ENCODE measurements at regions not wholly inside any gene's neighbourhood (a gene's known extent, or its start where the extent isn't known, plus 50 kb on each side); places are given as distances from the start of the nearest gene placed in this dataset.
A peak's percentile ranks its signal among the peaks of the same experiment; 100 is the strongest.
"Not testable (repeated sequence)": the region's sequence is repeated elsewhere in the genome, so short reads cannot be mapped to it uniquely, and the experiment has no call there.

- DNase-seq (ENCODE audit: low read depth in 2 of 2) = no peak
Observed at GRCh38 chr2:146701183-146701582, 1143.6 kb upstream of the ACVR2A start.

DNA sequence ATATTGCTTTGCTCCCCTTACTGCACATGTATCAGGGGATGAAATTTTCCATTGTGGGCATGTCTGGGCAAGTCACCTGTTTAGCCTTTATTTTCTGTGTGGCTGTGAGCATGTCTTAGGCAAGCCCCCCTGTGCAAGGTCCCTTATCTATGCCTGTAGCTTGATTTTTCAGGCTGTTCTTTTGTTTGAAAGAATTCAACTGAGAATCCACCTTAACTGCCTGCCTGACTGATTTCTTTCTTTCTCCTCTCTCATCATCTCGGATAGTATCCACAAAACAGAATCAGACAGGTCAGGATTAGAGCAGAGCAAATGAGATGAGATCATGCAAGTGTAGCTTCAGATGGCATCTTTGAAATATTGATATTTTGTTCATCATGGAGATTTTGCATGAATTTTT, 1147.5 kb upstream of the ACVR2A start:
- DNase-seq (ENCODE audit: low read depth in 2 of 2) = no peak

DNA sequence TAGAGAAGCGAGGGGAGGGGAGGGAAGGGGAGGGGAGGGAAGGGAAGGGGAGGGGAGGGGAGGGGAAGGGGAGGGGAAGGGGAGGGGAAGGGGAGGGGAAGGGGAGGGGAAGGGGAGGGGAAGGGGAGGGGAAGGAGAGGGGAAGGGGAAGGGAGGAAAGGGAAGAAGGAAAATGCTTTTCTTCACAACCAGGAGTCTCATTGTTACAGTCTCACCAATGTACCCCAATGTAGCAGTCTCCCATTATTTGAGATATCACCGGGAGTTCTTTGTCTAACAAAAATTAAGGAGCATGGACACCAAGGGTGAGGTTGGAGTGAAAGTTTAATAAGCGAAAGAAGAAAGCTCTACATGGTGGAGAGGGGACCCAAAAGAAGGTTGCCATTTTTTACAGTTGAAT, 1148.0 kb upstream of the ACVR2A start:
- DNase-seq (ENCODE audit: low read depth in 2 of 2) = not testable (repeated sequence)

GRCh38 chr2:146681991-146682390, 1162.8 kb upstream of the ACVR2A start:
- DNase-seq (ENCODE audit: low read depth in 2 of 2) = no peak

DNA sequence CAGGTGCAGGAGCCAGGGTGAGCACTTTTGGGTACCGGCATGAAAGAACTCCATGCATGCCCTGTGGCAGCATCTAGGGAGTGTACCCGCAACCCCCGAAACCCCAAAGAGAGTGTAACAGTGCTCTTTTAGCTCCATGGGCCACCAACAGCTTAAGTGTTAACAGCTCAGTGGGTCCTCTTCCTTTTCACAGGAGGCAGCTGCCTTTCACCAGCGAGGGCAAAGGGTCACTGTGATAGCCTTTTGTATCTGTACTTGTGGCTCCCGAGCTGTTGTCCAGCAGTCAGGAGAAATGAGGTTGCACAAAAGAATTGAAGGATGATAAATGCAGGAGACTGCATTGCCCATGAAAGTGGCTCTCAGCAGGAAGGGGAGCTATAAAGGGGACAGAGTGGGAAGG, 1166.3 kb upstream of the ACVR2A start:
- no peak for DNase-seq (ENCODE audit: low read depth in 2 of 2)

- DNase-seq (ENCODE audit: low read depth in 2 of 2) = no peak
Observed at GRCh38 chr2:146677280-146677679, 1167.5 kb upstream of the ACVR2A start.

DNA sequence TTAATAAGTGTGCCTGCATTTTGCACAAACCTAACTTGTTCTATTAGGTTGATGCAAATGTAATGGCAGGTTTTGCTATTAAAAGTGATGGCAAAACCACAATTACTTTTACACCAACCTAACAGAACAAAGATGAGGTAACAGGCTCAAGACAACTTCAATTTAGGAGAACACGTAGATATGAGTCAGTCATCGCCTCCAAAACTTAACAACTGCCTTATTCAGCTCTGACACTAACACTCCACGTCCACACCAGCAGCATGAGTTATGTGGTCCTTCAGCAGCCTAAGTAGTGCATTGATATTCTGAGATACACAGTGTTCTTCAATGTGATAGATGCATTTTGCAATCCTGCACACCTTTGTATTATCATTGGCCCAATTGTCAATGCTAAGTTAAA, 1175.1 kb upstream of the ACVR2A start:
- no peak for DNase-seq (ENCODE audit: low read depth in 2 of 2)

DNA sequence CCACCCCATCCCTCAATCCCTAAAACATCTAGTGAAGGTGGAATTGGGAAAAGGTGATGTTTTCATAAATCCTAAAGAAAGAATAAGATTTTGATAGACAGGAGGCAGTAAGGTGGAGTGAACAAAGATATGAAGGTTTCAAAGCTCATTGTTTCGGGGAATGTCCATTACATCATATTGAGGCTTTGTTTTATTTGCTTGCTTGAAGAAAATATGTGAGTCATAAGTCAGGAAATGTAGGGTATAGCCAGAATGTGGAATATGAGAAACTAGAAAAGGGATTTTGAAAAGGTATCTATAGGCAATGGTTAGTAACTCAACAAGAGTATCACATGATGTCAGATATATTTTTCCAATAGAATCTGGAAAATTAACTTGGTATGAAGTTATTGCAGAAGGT, 1178.5 kb upstream of the ACVR2A start:
- DNase-seq (ENCODE audit: low read depth in 2 of 2) = no peak

DNA sequence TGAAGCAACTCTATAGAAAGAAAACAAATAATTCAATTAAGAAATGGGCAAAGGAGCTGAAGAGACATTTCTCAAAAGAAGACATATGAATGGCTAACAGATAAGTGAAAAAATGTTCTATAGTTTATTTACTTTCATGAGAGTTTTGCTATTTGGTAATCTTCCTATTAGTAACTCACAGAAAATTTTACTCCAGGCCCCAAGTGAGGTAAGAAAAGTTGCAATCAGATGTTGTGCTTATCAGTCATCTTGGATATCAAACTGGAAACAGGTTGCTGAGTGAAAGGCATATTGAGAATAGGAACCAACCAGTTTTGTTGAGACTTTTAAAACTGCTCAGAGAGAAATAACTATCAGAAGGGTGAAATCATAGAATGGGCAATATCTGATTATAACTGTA, 1179.0 kb upstream of the ACVR2A start:
- no peak for DNase-seq (ENCODE audit: low read depth in 2 of 2)

DNA sequence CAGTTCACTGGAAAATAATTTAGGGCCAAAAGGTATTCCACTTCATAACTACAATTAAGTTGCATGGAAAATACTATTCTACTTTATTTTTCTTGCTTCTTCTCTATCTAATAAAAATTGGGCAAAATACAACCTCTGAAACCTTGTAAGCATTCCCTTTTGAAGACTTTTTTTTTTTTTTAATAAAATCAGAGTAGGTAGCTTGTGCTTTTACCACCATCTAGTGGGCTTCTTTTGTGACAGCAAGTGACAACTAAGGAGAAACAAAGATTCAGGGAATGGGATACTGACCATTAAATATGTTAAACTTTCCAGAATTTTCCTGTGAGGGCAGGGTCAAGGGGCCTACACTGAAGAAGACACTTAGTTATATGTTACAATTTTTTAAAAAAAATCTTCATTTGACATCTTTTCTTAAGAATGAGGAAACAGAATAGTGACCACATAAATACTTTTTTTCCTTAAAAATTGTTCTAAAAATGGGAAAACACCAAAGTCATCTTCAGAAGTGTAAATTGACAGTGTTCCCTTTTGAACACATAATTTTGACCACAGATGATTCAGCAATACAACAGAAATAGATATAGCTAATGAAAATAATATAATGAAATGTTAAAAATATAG, 1183.2 kb upstream of the ACVR2A start:
- peak; percentile 10 to 11 for DNase-seq (ENCODE audit: low read depth in 2 of 2)

DNA sequence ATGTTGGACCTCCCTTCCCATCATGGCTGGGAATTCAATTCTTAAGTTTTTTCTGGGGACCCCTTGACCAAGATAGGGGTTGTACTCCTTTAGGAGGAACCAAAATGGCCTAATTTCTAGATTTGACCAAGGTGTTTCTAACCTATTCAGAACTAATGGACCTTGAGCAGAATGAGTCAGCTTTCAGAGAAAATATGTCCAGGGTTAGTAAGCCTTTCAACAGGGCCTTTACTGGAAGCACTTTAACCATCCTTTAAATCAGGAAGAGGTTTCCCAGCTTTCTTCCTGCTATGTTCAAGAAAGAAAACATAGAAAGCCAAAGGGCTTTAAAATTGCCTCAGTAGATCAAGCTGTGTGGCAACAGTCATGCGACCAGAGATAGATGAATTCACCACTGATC, 1184.9 kb upstream of the ACVR2A start:
- no peak for DNase-seq (ENCODE audit: low read depth in 2 of 2)

- no peak for DNase-seq (ENCODE audit: low read depth in 2 of 2)
Observed at GRCh38 chr2:146652311-146652710, 1192.5 kb upstream of the ACVR2A start.

- DNase-seq (ENCODE audit: low read depth in 2 of 2) = no peak
Observed at GRCh38 chr2:146651361-146651760, 1193.5 kb upstream of the ACVR2A start.

GRCh38 chr2:146642066-146642465, 1202.8 kb upstream of the ACVR2A start:
- no peak for DNase-seq (ENCODE audit: low read depth in 2 of 2)

GRCh38 chr2:146634230-146635097, 1210.4 kb upstream of the ACVR2A start:
- peak; percentile 60 to 71 for DNase-seq (ENCODE audit: low read depth in 2 of 2)

DNA sequence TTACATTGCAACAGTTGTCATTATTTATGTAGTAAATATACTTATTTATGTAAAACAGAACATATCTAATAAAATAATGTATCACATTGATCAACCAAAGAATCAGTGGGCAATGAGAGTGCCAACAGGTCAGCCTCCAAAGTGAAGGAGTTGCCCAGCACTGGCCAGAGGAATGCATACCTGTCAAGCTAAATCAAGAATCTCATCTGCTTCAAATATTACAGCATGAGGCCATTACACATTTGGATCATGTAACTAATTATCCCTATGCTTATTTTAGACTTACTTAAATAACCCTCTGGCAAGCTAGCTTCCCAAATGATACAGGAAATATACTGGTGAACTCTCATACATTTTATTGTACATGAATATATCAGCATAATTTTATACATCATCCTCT, 1211.7 kb upstream of the ACVR2A start:
- no peak for DNase-seq (ENCODE audit: low read depth in 2 of 2)

DNA sequence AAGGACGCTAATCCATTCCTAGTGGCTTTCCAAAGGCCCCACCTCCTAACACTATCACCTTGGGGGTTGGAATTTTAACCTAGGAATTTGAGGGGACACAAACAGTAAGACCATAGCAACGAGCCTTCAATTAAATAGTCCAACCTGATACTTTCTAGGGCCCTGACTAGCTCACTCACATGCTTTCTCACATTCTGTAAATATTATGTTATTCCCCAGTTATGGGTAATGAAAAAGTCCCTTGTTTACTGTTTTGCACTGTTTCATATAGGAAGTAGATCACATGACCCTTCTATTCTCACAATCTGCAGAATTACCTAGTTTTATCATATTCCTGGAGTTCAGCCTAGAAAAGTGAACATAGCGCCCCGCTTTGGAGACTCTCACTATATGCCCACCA, 1212.1 kb upstream of the ACVR2A start:
- DNase-seq (ENCODE audit: low read depth in 2 of 2) = no peak

- no peak for DNase-seq (ENCODE audit: low read depth in 2 of 2)
Observed at GRCh38 chr2:146624430-146625160, 1220.2 kb upstream of the ACVR2A start.

GRCh38 chr2:146623771-146624170, 1221.1 kb upstream of the ACVR2A start:
- DNase-seq (ENCODE audit: low read depth in 2 of 2) = peak; percentile 47 to 54

DNA sequence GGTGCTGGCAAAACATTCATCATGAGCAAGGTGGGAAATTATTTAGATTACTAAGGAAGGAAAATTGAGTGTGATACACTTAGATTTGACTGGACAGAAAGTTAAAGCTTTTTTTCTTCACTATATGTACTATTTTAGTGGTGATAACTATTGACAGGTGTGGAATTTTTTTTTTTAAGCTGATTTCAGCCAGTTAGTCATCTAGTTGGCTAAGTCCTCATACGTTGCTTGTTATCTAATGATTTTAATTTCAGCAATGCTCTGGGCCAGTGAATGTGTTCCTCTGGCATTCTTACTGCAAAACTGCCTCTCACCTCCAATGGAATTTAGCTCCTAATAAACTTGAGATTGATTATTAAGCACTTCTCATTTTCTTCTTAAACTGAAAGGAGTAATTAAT, 1223.2 kb upstream of the ACVR2A start:
- no peak for DNase-seq (ENCODE audit: low read depth in 2 of 2)

DNA sequence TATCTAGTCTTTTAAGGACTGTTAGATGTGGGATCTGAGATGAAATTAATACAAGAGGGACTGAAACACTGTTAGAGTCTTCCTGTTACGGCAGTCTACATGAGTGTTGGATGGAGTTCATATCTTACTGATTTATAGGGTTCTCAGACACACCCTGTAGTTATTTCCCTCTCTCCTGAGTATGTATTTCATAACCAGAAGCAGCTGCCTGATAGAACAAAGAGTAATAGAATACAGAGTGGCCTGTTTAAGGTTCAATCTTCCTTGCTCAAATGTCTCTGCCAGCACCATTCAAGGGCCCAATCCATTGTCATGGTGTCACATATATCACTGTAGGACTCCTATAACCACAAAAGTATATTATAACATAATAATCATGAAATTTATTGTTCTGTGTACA, 1229.1 kb upstream of the ACVR2A start:
- no peak for DNase-seq (ENCODE audit: low read depth in 2 of 2)

GRCh38 chr2:146608490-146608889, 1236.3 kb upstream of the ACVR2A start:
- DNase-seq (ENCODE audit: low read depth in 2 of 2) = no peak

DNA sequence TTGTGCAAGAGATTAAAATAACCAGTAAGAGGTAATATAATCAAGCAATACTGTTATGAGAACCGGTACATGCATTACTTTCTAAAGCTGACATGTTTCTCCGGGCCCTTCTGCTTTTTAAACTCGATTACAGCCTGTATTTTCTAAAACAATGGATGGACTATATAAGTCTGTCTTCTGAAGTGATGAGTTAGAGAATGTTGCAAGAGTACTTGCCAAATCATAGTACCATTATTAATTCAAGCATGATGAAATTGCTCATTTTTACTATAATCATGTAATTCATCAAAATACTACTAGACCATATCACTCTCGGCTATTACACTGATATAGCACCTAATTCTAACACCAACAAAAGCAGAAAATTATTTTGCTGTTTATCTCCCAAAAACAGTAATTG, 1240.3 kb upstream of the ACVR2A start:
- no peak for DNase-seq (ENCODE audit: low read depth in 2 of 2)
